ENCODE measurements at regions not wholly inside any gene's neighbourhood (a gene's known extent, or its start where the extent isn't known, plus 50 kb on each side); places are given as distances from the start of the nearest gene placed in this dataset.

- Mint-ChIP-seq H3K27ac (no peak overlapping the region; a peak in 1 of 7 replicates), H3K36me3 (ENCODE audit: insufficient read depth in 1 of 3, low read depth in 3 of 3) (no peaks in the 10 kb centered on the region), H3K9me3 (no peaks in the 10 kb centered on the region; a peak in 1 of 5 replicates), H3K27me3 (ENCODE audit: low read depth) (no peaks in the 10 kb centered on the region), H3K4me3 (no peak overlapping the region), H3K4me1 (peaks cover 24% of the 10 kb centered on the region in 2 experiments)
- Histone ChIP-seq H2BK120ac (ENCODE audit: low read depth, low read length, poor library complexity, severe bottlenecking) (no peak overlapping the region), H3K4ac (ENCODE audit: low read depth, low read length) (no peak overlapping the region), H3K9ac (ENCODE audit: extremely low read depth, insufficient read length, low read length) (no peak overlapping the region), H2AFZ (ENCODE audit: low read length) (no peak overlapping the region), H3K18ac (ENCODE audit: insufficient read length, low read depth, low read length) (no peak overlapping the region), H3K27ac (ENCODE audit: insufficient read length, low read depth, low read length) (no peak overlapping the region), H3T11ph (ENCODE audit: low read length) (no peak overlapping the region), H3K23me2 (ENCODE audit: insufficient read length, low read depth, low read length, poor library complexity, severe bottlenecking) (no peaks in the 10 kb centered on the region), H3K4me2 (ENCODE audit: insufficient read depth, insufficient read length, low read length) (no peak overlapping the region), H4K8ac (replicated peaks; ENCODE audit: insufficient read length, low read depth, low read length) (no peak overlapping the region), H3K23ac (ENCODE audit: insufficient read length, low read depth, low read length) (no peak overlapping the region), H2AK5ac (ENCODE audit: insufficient read length, low read length) (no peak overlapping the region), H3K79me1 (ENCODE audit: insufficient read depth, low read depth, low read length, poor library complexity, severe bottlenecking) (no peaks in the 10 kb centered on the region), H3K27me3 (ENCODE audit: insufficient read depth, low read length) (no peaks in the 10 kb centered on the region), H4K91ac (ENCODE audit: insufficient read length, low read depth, low read length) (no peak overlapping the region), H2BK12ac (ENCODE audit: insufficient read length, low read depth, low read length) (no peak overlapping the region), H2BK20ac (ENCODE audit: low read depth, low read length, poor library complexity, severe bottlenecking) (no peak overlapping the region), H3K9me3 (ENCODE audit: control insufficient read depth, low read depth, low read length) (no peaks in the 10 kb centered on the region), H3K14ac (ENCODE audit: insufficient read depth, low read length) (no peak overlapping the region), H4K5ac (ENCODE audit: insufficient read length, low read depth, low read length) (no peak overlapping the region), H3K4me1 (ENCODE audit: insufficient read depth, low read length) (no peaks in the 10 kb centered on the region), H4K20me1 (ENCODE audit: control insufficient read depth, insufficient read depth, insufficient read length) (no peaks in the 10 kb centered on the region), H3K56ac (ENCODE audit: insufficient read length, low read depth, low read length) (no peak overlapping the region), H3K79me2 (ENCODE audit: insufficient read depth, low read length) (no peaks in the 10 kb centered on the region), H2BK15ac (ENCODE audit: low read depth, low read length) (no peak overlapping the region), H2BK5ac (ENCODE audit: insufficient read length, low read length) (no peak overlapping the region)
- no peak for DNase-seq
- no peak for TF ChIP-seq CTCF (conservative IDR thresholded peaks at IDR 0.05)
- no CpG with 5 or more reads among the region's 1 CpG for WGBS (ENCODE audit: extremely low coverage, insufficient read length, low lambda C conversion rate)
These were observed 976.5 kb downstream of the RPA4 start for GRCh38 chrX:97860226-97860625.

Data from H9 (cell line).